A673 (cell line): ENCODE measurements at regions not wholly inside any gene's neighbourhood (a gene's known extent, or its start where the extent isn't known, plus 50 kb on each side); places are given as distances from the start of the nearest gene placed in this dataset.

Experiments
- BruUV-seq: library from RNA; stranded (reverse); fragments of 400-500 nt; replicated peaks from 2 replicates; lab custom pipeline; 2021; lab: Mats Ljungman, UMichigan
- CTCF ChIA-PET: fragments of 300-600 bp; sonication (Branson Sonifier 250); formaldehyde crosslinking; loops from one replicate; lab custom pipeline; 2022; ENCODE audit warnings: antibody characterized with exemption; lab: Charles Lee
- POLR2A ChIA-PET: fragments of 300-600 bp; sonication (Branson Sonifier 250); formaldehyde crosslinking; loops from one replicate; lab custom pipeline; 2022; ENCODE audit warnings: antibody characterized with exemption; ENCODE audit not compliant: low non-redundant PET; lab: Charles Lee
- DNase-seq: peaks from one replicate; pipeline ENCODE4 v3.0.0-alpha.2; 2015; ENCODE audit warnings: low spot score
- H3K27ac ChIP-seq: fragments of 200-600 bp; sonication (generic); 2 replicates; pipeline ENCODE4 v1.5.1; 2016; ENCODE audit warnings: mixed run types, low read depth, mild to moderate bottlenecking, mixed read lengths, antibody characterized with exemption, low read length; ENCODE audit not compliant: poor library complexity, severe bottlenecking
- H3K27me3 ChIP-seq: fragments of 200-600 bp; sonication (generic); replicated peaks from 2 replicates; pipeline ENCODE4 v1.6.1; 2017; ENCODE audit warnings: mixed run types, low read depth, mild to moderate bottlenecking, mixed read lengths, antibody characterized with exemption, low read length; ENCODE audit not compliant: insufficient read depth, poor library complexity
- H3K36me3 ChIP-seq: fragments of 200-600 bp; sonication (generic); 2 replicates; pipeline ENCODE4 v1.6.1; 2016; ENCODE audit warnings: mixed run types, mild to moderate bottlenecking, mixed read lengths, antibody characterized with exemption, low read length; ENCODE audit not compliant: insufficient read depth, poor library complexity, severe bottlenecking
- H3K4me1 ChIP-seq: fragments of 200-600 bp; sonication (generic); 2 replicates; pipeline ENCODE4 v1.6.1; 2017; ENCODE audit warnings: mixed run types, mild to moderate bottlenecking, mixed read lengths, antibody characterized with exemption, low read length; ENCODE audit not compliant: insufficient read depth, poor library complexity, severe bottlenecking
- H3K4me3 ChIP-seq: fragments of 200-600 bp; sonication (generic); 2 replicates; pipeline ENCODE4 v1.5.1; 2016; ENCODE audit warnings: low read depth, mixed run types, mild to moderate bottlenecking, mixed read lengths, low read length; ENCODE audit not compliant: poor library complexity, severe bottlenecking
- H3K9me3 ChIP-seq: fragments of 200-600 bp; sonication (generic); 2 replicates; pipeline ENCODE4 v1.6.1; 2016; ENCODE audit warnings: mixed run types, low read depth, mild to moderate bottlenecking, mixed read lengths, antibody characterized with exemption, low read length; ENCODE audit not compliant: poor library complexity, severe bottlenecking
- EZH2 ChIP-seq: fragments of 200-600 bp; sonication (generic); IDR thresholded peaks from 2 replicates; pipeline ENCODE4 v1.6.1; 2017; ENCODE audit warnings: borderline replicate concordance, low read depth, mild to moderate bottlenecking, mixed read lengths, antibody characterized with exemption, low read length; ENCODE audit not compliant: poor library complexity, severe bottlenecking
- intact Hi-C: fragments of 100-400 bp; cut with micrococcal nuclease; formaldehyde crosslinking; loops from one replicate; pipeline ENCODE4 v1.10.0; 2022; ENCODE audit not compliant: unreplicated experiment
- TF ChIP-seq, protein P1 (sequence below): fragments of 300-800, 200-600 bp; sonication (generic); conservative IDR thresholded peaks from 2 replicates; pipeline ENCODE4 v1.5.1; 2017; ENCODE audit warnings: low read depth, mild to moderate bottlenecking, antibody characterized with exemption, low read length, moderate library complexity, mixed read lengths

DNA sequence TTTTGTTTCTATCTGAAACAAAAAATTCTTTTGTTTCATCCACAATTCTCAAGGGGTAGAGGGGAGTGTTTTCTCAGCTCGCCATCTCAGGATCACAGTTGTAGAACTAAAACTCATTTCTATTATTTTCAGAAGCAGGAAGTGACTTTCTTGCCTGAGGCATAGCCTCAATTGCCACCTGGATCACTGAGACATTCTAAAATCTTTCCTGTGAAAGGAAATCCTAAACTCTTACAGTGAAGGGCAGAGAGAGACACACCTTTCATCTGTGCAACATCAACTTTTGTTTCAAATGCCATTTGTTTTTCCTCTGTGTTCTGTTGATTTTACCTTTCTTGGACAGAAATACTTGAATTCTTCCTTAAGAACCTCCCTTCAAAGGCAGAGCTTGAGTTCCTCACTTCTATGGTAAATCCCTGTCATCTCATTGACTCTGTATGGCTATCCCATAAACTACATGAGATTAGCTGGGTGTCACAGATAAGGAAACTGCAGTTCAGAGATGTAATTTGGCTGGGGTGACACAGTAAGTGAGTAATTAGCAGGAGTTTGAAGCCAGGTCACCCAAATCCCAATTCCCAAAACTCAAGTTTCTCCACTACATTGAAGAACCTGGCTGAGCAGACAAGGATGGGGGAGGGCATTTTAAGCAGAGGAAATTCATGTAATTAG is 224.4 kb upstream of the HTR2A start:
- Histone ChIP-seq H3K27ac (no peak overlapping the region), H3K27me3 (peaks cover 14% of the 10 kb centered on the region), H3K36me3 (no peaks in the 10 kb centered on the region), H3K4me1 (no peaks in the 10 kb centered on the region), H3K4me3 (no peak overlapping the region), H3K9me3 (no peaks in the 10 kb centered on the region)
- TF ChIP-seq EZH2: no peak
- TF ChIP-seq, protein P1, sequence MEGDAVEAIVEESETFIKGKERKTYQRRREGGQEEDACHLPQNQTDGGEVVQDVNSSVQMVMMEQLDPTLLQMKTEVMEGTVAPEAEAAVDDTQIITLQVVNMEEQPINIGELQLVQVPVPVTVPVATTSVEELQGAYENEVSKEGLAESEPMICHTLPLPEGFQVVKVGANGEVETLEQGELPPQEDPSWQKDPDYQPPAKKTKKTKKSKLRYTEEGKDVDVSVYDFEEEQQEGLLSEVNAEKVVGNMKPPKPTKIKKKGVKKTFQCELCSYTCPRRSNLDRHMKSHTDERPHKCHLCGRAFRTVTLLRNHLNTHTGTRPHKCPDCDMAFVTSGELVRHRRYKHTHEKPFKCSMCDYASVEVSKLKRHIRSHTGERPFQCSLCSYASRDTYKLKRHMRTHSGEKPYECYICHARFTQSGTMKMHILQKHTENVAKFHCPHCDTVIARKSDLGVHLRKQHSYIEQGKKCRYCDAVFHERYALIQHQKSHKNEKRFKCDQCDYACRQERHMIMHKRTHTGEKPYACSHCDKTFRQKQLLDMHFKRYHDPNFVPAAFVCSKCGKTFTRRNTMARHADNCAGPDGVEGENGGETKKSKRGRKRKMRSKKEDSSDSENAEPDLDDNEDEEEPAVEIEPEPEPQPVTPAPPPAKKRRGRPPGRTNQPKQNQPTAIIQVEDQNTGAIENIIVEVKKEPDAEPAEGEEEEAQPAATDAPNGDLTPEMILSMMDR: no peak
- intact Hi-C loops: no loop called here
- ChIA-PET POLR2A (no interaction called here), CTCF (no interaction called here)
- no peak for DNase-seq
- no TSS peak for BruUV-seq

DNA sequence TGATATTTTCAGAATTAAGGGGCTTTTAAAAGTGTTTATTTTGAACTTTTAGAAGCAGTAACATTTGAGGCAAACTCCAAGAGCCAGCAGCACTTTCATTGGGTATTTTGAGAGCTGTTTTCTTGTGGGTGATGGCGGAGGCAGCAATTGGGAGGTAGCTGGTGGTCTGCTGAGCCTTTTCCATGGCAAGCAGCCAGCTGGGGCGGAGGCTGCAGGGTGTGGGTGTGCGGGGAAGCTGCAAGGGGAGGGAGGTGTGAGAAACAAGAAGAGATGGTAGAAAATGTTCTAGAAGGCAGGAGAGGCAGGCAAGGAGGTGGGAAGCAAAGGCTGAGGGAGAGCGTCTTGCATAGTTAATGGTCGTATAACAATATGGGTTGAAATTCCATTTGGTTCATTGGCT is 223.4 kb upstream of the HTR2A start:
- no TSS peak for BruUV-seq
- Histone ChIP-seq H3K4me1 (no peaks in the 10 kb centered on the region), H3K9me3 (no peaks in the 10 kb centered on the region), H3K27me3 (peaks cover 19% of the 10 kb centered on the region), H3K36me3 (no peaks in the 10 kb centered on the region), H3K4me3 (no peak overlapping the region), H3K27ac (no peak overlapping the region)
- no peak for DNase-seq
- ChIA-PET CTCF (no interaction called here), POLR2A (no interaction called here)
- intact Hi-C loops: no loop called here
- TF ChIP-seq EZH2: no peak
- TF ChIP-seq, protein P1: no peak

- Histone ChIP-seq H3K4me3 (no peak overlapping the region), H3K27me3 (peaks cover 23% of the 10 kb centered on the region), H3K36me3 (no peaks in the 10 kb centered on the region), H3K4me1 (no peaks in the 10 kb centered on the region), H3K9me3 (no peaks in the 10 kb centered on the region), H3K27ac (no peak overlapping the region)
- no peak for TF ChIP-seq EZH2
- TF ChIP-seq, protein P1: no peak
- ChIA-PET CTCF (no interaction called here), POLR2A (no interaction called here)
- intact Hi-C loops: no loop called here
- DNase-seq: no peak
- no TSS peak for BruUV-seq
These were observed 222.9 kb upstream of the HTR2A start for GRCh38 chr13:47119575-47120235.
